KBM-7 (cell line): ENCODE measurements at regions not wholly inside any gene's neighbourhood (a gene's known extent, or its start where the extent isn't known, plus 50 kb on each side); places are given as distances from the start of the nearest gene placed in this dataset.

ENCODE experiments used
- DNase-seq: peaks from one replicate; pipeline ENCODE4 v3.0.0-alpha.2; 2015
- in situ Hi-C: fragments of 300-500 bp; cut with MboI; formaldehyde crosslinking; loops from 2 replicates; pipeline ENCODE4 v1.14.3; 2020; ENCODE audit warnings: low sequenced_read_pairs, low pct_unique_long_range_greater_than_20kb, mixed read lengths

DNA sequence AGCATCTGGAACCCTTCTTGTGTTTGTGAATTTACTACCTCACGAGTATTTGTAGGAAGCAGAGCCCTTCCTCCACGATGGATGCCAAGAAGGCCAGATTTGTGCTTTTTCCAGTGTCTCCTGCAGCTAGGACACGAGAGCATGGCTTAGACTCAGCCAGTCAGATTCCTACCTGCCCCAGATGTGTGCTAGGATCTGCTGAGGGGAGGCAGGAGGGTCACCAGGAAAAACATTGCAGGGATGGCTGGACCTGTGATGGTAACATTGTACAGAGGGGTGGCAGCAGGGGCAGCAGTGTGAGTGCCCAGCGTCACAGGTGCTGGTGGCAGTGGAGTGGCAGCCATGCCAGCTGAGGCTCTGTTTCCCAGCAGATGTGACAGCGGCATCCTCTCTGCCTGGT lies 285.3 kb downstream of the FAM43A start:
- in situ Hi-C loops = no loop called here
- no peak for DNase-seq

DNA sequence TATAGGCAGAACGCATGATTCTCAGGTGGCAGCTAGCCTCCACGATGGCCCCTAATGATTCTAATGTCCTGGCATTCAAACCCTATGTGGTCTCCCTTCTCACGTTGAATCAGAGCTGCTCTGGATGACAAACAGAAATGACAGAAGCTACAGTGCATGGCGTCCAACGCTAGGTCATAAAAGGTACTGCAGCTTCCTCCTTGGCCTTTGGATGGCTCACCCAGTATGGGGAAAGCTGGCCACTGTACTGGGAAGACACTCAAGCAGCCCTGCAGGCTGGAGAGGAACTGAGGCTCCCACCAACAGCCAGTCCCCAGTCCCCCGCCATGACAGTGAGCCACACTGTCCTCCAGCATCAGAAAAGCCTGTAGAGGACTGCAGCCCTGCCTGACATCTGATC lies 286.3 kb downstream of the FAM43A start:
- in situ Hi-C loops = no loop called here
- DNase-seq = no peak

DNA sequence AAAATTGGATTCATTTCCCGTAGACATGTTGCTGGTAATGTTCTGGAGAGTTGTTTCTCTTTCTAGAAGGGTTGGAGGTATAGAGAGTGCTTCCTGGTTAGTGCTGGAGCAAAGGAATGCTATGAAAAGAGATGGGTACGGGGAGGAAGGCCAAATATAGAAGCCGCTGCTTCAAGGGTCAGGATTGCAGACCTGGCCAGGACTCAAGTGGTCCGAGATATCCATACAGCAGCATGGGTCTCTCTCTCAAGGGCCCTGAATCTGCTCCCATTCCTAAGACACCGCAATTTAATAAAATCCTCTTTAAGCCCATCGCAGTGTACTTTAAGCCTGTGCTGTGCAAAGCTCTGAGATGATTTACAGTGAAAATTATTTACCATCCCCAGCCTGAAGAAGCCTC lies 287.0 kb downstream of the FAM43A start:
- in situ Hi-C loops = no loop called here
- no peak for DNase-seq

DNA sequence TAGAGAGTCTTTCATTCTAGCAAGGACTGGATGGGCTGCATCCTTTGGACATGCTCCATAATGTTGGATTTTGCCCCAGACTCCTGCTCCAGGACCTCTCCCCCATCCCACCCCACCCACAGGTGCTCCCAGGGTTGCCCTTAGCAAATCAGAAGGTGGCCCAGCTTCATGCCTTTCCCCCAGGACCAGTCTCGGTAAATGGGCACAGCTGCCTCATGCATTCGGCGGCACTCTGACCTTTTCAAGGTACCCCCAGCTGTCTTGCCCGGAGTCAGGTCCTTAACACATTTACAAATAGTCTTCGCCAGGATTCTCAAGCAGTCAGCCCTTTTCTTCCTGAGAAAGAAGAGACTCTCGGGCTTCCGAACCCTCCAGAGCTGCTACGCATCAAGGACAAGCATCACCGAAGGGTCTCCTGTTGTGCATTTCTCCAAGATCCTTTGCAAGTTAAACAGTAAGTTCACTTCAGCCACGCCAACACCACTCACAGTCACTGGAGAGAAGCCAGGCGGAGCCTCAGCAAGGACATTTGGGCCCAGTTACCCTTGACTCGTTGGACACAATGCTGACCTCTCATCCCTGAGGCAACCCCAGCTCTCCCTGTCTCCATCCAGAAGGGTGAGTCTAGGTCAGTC lies 287.8 kb downstream of the FAM43A start:
- in situ Hi-C loops = no loop called here
- DNase-seq = no peak

DNA sequence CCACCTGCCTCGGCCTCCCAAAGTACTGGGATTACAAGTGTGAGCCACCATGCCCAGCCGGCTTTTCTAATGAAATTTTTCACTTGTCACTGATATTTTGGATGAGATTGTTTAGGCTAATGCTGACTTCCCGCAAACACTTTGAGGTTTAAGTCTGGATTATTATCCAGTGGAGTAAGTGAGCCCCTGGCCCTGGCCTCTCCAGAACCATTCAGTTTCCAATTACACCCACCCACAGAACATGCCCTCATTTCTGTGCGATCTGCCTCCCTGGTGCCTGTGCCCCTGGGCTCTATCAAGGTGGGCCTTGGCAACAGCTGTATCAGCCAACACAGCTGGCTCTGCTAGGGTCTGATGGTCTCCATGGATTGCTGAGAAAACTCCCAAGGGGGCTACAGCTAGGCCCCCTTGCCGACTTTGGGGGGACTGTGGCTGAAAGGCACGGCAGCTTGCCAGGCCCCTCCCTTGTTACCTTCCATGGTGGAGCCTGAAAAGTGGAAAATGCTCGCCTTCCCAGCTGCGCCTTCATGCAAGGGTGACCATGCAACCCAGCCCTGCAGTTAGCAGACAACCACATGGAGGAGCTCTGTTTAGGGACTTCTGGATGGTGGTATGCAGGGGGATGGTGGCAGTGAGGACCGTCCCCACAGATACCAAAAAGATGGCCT lies 288.9 kb downstream of the FAM43A start:
- DNase-seq = no peak
- in situ Hi-C loops = no loop called here

DNA sequence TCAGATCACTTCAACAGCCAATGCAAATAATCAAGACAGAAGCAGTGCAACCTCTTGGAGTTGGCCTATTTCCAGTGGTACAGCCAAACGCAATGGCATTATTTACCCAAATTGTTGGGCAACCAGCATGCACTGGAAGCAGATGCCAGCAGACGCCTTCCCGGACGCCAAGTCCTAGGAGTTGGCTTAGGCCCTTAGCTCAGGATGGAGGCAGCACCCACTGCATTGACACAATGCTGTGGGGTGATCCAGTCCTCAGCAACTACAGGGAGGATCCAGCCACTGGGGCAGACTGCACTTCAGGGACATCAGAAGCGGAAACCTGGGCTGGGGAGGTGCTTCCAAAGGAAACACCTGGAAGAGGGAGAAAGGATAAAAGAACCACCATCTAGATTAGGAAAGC lies 290.4 kb downstream of the FAM43A start:
- in situ Hi-C loops = no loop called here
- DNase-seq = no peak

DNA sequence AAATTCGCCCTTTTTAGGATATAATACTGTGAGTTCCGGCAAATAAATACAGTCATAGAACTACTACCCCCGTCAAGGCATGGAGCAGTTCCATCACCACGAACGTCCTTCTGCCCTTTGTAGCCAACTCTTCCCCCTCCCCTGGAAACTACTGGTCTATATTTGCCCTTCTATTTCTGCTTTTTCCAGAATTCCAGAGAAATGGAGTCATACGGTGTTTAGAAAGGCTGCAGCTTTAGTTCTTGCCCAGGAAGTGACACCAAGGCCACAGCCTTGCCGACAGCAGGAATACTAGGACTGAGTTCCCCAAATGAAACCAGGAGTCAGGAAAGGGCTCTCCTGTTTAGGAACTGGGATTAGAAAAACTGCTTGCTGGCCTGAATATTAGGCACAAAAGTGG lies 291.2 kb downstream of the FAM43A start:
- in situ Hi-C loops = no loop called here
- no peak for DNase-seq

DNA sequence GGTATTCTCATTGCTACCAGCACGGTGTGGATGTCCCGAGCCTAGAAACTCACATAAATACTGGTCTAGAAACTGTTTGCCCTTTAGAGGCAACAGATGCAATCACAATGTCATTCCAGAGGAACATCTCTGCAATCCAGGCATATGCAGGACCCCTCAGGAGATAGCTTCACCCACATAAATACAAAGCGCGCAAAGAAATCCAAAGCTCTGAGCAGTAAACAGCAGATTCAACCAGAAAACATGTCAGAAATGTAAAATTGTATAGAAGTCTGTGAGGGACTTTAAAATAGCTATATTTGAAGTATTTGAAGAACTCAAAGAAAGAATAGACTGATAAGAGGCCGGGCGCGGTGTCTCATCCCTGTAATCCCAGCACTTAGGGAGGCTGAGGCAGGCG lies 291.7 kb downstream of the FAM43A start:
- DNase-seq = no peak
- in situ Hi-C loops = no loop called here

DNA sequence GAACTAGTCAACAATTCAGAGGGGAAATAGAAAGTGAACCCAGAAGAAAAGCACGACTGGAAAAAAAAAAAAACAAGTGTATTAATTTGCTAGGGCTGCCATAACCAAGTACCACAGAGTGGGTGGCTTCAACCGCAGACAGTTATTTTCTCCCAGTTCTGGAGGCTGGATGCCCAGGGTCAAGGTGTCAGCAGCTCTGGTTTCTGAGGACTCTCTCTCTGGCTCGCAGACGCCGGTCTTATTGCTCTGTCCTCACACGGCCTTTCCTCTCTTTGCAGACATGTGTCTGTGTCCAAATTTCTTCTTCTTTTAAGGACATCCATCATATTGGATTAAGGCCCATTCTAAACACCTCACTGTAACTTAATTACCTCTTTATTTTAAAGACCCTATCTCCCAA lies 291.8 kb downstream of the XXYLT1 start:
- in situ Hi-C loops = no loop called here
- no peak for DNase-seq

DNA sequence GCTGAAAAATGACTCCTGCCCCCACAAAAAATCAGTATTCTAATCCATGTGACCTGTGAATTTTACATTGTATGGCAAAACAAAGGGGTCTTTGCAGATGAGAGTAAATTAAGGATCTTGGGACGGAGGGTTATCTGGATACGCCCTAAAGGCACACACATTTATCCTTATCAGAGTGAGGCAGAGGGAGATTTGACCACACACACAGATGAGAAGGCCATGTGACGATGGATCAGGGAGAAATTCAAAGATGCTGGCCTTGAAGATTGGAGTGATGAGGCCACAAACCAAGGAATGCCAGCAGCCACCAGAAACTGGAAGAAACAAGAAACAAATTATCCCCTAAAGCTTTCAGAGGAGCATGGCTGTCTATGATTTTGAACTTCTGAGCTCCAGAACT lies 288.5 kb downstream of the XXYLT1 start:
- DNase-seq = no peak
- in situ Hi-C loops = no loop called here

DNA sequence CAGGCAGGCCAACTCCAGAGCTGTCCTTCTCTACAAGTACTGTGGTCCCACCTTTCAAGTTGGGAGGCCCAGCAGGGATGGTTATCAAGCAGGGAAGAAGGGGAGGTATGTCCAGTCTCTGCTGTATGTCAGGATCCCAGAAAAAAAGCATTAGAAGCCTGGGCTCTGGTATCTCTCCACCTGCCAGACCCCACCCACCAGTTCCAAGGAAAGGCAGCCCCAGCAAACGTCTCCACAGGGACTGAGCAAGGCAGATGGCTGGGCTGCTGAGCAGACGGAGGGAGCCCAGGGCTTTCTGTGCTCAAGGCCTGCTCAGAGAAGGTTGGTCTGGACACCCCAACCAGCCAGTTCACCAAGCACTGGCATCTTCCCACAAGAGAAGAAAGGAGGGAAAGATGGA lies 287.8 kb downstream of the XXYLT1 start:
- DNase-seq = no peak
- in situ Hi-C loops = no loop called here

DNA sequence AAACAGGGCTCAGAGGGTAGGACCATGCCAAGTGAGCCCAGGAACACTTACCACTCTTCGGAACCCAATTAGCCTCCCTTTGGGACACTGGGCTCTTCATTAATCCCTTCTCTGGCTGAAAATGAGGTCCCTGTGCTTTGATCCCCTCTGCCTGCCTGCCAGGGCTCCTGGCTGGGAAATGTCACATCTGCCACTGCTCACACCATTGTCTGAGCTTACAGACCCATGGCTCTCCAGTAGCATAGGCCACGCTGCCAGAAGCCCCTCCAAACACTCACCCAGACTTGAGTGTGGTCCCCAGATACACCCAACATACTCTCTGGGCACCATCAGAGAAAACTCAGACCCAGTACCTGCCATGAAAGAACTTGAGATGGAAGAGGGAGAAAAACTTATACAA lies 287.3 kb downstream of the XXYLT1 start:
- in situ Hi-C loops = no loop called here
- DNase-seq = no peak

DNA sequence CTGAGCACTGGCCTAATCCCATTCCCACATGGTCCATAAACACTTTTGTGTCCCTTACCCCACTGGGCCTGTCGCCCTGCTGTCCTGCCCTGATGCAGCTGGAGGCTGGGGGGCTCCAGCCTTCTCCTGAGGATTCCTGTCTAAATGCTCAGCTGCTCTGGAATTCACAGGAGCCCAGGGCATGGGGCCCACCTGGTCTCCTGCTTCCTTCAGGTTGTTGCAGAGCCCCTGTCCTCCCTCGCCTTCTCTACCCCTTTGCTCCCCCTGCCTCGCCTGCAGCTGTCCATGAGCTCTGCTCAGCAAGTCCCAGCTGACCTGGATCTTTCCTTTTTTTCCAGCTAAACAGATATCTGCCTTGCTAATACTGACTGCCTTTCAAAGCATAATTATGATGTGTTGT lies 286.9 kb downstream of the XXYLT1 start:
- in situ Hi-C loops = no loop called here
- DNase-seq = no peak

DNA sequence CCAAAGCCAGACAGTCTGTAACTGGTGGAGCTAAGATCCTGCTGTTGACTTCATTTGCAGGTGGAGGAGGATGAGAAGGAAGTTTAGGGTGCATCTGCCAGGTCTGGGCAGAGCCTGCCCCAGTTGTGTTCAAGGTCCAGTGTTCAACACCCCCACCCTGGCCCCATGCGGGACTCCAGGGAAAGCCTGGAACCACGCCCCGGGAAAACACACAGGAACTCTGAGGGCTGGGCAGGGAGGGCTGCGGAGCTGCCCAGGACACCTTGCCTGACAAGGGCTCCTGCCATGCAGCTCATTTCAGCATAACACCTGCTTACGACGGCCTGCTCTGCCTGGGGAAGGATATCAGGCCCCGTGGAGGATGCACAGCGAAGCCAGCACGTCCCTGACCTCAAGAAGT lies 286.3 kb downstream of the XXYLT1 start:
- no peak for DNase-seq
- in situ Hi-C loops = no loop called here

DNA sequence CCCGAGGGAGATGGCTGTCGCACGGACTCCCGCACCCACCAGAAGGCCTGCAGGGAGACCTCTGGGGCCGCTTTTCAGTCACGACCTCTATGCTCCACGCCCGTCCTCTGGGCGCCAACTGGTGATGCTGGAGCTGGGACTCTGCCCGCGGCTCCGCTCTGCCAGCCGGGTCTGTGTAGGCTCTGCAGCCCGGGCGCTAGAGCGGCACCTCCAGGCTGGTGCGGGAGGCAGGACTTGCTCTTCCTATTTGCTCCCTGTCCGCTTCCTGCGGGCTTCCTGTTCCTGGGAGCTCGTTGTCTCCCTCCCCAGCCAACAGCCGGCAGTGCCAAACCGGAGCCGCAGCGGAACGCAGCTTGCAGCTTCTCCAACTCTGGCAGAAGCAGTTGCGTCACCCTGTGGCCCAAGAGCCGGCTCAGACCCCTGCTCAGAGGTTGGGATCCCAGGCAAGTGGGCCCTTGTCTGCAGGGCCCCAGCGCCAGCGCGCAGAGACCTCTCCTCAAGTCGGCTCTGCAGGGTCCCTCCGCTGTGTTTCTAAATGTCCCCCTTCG lies 285.9 kb downstream of the XXYLT1 start:
- in situ Hi-C loops = no loop called here
- DNase-seq = no peak

DNA sequence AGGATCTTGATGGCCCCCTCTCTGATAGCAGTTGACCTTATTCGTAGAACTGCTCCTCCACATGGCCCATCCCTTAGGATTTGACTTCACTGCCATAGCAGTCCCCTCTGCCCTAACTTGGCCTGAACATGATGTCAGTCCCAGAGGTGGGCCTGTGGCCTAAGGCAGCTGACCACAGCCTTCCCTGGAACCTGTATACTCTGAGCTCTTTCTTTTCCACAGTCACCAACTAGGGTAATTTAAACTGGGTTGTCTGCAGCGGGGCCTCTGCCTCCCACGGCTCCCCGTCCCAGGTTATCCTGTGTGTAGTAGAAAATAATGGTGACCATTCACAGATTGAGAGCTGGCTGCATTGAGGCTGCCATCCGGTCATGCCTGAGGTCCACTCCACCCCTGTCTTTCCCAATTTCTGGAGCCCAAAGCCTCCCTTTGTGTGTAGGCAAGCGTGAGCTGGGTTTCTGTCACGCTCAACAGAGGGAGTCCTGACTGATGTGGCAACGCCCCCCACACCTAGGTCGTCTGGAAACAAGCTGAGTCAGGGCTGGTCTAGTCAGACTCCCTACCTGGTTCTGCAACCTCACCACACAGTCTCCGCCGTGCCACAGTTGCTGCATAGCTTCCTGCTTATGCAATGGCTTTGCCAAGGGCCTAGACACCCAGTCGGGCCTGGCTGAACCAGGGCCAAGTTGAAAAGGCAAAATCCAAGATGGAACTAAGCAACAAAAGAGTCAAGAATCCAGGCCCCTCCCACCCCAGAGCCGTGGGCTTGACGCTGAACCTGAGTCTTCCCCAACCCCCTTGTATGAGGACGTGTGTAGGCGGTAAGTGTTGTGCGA lies 284.5 kb downstream of the XXYLT1 start:
- in situ Hi-C loops = no loop called here
- no peak for DNase-seq

DNA sequence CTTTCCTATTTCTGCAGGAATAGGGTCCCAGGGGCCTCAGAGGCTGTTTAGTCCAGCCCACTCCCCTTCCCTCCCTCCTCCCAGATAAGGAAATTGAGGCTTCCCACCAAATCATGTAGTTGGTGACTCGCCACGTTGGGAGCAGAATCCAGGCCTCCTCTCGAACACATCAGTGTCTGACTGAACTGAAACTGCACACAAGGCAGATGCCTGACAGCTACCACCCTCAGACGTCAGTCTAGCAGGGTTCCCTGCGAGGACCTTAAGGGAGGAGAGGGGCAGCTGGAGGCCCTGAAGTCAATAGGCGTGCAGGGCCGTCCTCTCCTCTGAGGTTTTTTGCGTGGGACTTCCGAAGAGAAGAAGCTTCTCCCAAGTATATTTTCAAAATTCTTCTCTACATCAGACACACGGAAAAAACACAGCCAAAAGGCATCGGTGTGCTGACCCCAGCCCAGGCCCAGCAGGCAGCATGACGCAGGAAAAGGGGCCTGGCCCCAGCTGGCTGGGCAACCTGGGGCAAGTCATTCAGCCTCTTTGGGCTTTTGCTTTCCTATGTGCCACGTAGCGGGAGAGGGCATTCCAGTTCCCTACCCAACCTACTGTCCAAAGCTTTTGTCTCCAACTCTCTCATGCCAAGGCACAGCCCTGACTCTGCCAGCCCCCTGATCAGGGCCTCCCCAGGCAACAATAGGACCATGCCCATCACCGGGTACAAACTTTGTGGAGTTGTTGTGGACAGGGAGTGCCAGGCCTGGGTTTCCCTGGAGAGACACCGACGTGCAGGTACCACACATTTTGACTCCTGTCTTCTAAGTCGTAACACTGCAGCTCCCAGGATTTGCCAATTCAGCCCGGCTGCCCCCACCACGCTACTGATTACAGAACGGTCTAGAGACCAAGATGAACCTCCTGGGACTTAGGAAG lies 283.1 kb downstream of the XXYLT1 start:
- in situ Hi-C loops = no loop called here

DNA sequence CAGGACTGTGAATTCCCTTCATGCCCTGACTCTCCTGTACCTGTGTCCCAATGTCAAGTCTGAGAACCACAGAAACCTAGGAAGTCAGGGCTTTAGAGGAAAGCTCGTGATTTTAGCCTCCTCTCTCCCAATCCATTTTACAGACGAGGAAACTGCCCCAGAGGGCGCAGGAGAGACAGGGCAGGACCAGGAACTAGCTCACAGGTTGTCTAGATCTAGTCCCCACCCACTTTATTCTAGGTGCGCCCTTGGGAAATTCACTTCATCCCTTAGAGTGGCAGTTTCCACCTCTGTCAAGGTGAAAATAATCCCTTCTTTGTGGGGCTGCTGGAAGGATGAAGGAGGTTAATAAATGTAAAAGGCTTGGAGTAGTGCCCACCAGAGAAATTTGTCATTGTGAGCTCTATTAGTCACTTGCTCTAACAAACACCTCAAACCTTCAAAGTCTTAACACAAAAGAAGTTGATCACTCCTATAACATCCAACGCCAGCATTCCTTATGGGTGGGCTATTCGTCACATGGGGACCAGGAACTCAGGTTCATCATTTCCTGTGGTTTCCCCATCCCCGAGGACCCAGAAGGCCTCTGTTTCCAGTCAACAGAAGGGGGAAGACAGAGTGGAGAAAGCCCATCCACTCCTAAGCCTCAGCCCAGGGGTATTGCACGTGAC lies 282.3 kb downstream of the XXYLT1 start:
- in situ Hi-C loops = no loop called here

More for the DNA sequence above, 283.1 kb downstream of the XXYLT1 start:
- DNase-seq = no peak

DNA sequence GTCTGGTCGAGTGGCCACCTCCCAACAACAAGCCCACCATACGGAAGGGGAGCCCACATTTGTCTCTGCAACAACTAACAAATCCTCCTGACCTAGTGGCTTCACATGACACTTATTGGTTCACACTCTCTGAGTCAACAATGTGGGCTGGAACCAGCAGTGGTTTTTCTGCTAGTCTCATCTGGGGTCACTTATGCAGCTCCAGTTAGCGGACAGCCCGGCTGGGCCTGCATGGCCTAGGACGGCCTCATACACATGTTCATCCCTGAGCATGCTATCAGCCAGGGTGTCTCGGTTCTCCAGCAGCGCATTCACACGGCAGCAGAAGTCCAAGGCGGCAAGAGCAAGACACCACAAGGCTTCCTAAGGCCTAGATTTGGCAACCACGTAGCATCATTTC lies 281.7 kb downstream of the XXYLT1 start:
- DNase-seq = no peak
- in situ Hi-C loops = no loop called here

More for the DNA sequence above, 282.3 kb downstream of the XXYLT1 start:
- no peak for DNase-seq
